Transverse colon (tissue), 4 donors: ENCODE measurements at regions not wholly inside any gene's neighbourhood (a gene's known extent, or its start where the extent isn't known, plus 50 kb on each side); places are given as distances from the start of the nearest gene placed in this dataset.

Source experiments
- DNase-seq: peaks from one replicate; pipeline ENCODE4 v3.0.0-alpha.2; 2019
- H3K27ac ChIP-seq, 4 donors: fragments of 200-600 bp; sonication (generic); 2 replicates each; pipeline ENCODE4 v1.5.1; 2016 to 2018; ENCODE audit warnings: inconsistent platforms in 4 of 4
- H3K27me3 ChIP-seq: fragments of 200-600 bp; sonication (generic); 2 replicates; pipeline ENCODE4 v1.5.1; 2017; ENCODE audit warnings: inconsistent platforms
- H3K36me3 ChIP-seq, 4 donors: fragments of 200-600 bp; sonication (generic); 2 replicates each; pipeline ENCODE4 v1.5.1; 2017 to 2019; ENCODE audit warnings: inconsistent platforms in 4 of 4
- H3K4me1 ChIP-seq, 4 donors: fragments of 200-600 bp; sonication (generic); 2 replicates each; pipeline ENCODE4 v1.5.1; 2017 to 2020; ENCODE audit warnings: inconsistent platforms in 4 of 4
- H3K4me3 ChIP-seq, 4 donors: fragments of 200-600 bp; sonication (generic); 1 replicate in 1 of 4; 2 replicates in 3 of 4; pipeline versions ENCODE4 v1.5.1 to v1.6.1; 2017 to 2019; ENCODE audit warnings: inconsistent platforms in 4 of 4
- H3K9me3 ChIP-seq, 2 donors: fragments of 200-600 bp; sonication (generic); 2 replicates each; pipeline ENCODE4 v1.5.1; 2017 to 2019; ENCODE audit warnings: inconsistent platforms in 2 of 2
- EP300 ChIP-seq: sonication (generic); formaldehyde crosslinking; IDR thresholded peaks from one replicate; pipeline ENCODE4 v1.6.1; 2017; ENCODE audit warnings: antibody characterized with exemption, low read depth
- POLR2A ChIP-seq: fragments of 450-650 bp; IDR thresholded peaks from one replicate; pipeline ENCODE4 v1.6.1; 2016; ENCODE audit warnings: antibody characterized with exemption, mild to moderate bottlenecking, moderate library complexity
- POLR2AphosphoS5 ChIP-seq, 3 donors: sonication (generic); formaldehyde crosslinking; IDR thresholded peaks; one replicate each; pipeline ENCODE4 v1.6.1; 2016; ENCODE audit warnings: antibody characterized with exemption in 3 of 3
- WGBS, 2 donors: methylation state at CpG; one replicate each; pipeline ENCODE4 v1.1.5; 2018; ENCODE audit warnings: low coverage in 1 of 2; 5-methylcytosine and 5-hydroxymethylcytosine counted together
- in situ Hi-C, 4 donors: fragments of 200-750 bp; cut with MboI; loops; one replicate each; pipeline versions ENCODE4 v1.15.0 to v1.15.1; 2017; ENCODE audit warnings: low sequenced_read_pairs in 3 of 4, low pct_ligation_motif_present in 1 of 4, low pct_unique_long_range_greater_than_20kb in 1 of 4
- intact Hi-C: fragments of 100-400 bp; cut with DNase I; formaldehyde crosslinking; loops from one replicate; pipeline ENCODE4 v1.15.1; 2023; ENCODE audit warnings: low total_unique reads
- TF ChIP-seq, protein P1 (sequence below), 5 experiments: fragments of 200-600 bp in 3 of 5; fragments of 450-650 bp in 2 of 5; sonication (generic) in 3 of 5; IDR thresholded peaks; 1 replicate in 2 of 5; 2 replicates in 3 of 5; pipeline ENCODE4 v1.5.1; 2016 to 2017; ENCODE audit warnings: antibody characterized with exemption in 5 of 5, inconsistent platforms in 3 of 5, mild to moderate bottlenecking in 2 of 5, moderate library complexity in 1 of 5

DNA sequence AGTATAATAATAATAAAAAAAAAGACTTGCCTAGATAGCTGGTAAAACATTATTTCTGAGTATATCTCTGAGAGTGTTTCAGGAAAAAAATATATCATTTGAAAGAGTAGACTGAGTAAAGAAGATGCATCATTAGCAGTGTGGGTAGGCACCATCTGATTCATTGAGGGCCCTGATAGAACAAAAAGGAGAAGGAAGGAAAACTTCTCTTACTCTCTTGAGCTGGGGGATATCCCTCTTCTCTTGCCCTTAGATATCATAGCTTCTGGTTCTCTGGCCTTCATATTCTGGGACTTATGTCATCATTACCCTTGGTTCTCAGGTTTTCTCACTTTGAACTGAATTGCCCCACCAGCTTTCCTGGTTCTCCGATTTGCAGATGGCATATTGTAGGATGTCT lies 177.6 kb upstream of the EDNRB start:
- H3K4me1 ChIP-seq: no peaks in the 10 kb centered on the region
- TF ChIP-seq POLR2A: no peak
- TF ChIP-seq EP300: no peak
- TF ChIP-seq, protein P1, sequence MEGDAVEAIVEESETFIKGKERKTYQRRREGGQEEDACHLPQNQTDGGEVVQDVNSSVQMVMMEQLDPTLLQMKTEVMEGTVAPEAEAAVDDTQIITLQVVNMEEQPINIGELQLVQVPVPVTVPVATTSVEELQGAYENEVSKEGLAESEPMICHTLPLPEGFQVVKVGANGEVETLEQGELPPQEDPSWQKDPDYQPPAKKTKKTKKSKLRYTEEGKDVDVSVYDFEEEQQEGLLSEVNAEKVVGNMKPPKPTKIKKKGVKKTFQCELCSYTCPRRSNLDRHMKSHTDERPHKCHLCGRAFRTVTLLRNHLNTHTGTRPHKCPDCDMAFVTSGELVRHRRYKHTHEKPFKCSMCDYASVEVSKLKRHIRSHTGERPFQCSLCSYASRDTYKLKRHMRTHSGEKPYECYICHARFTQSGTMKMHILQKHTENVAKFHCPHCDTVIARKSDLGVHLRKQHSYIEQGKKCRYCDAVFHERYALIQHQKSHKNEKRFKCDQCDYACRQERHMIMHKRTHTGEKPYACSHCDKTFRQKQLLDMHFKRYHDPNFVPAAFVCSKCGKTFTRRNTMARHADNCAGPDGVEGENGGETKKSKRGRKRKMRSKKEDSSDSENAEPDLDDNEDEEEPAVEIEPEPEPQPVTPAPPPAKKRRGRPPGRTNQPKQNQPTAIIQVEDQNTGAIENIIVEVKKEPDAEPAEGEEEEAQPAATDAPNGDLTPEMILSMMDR (IDR thresholded peaks at IDR 0.05): no peak
- no peak for TF ChIP-seq POLR2AphosphoS5 (IDR thresholded peaks at IDR 0.05)
- 80 to 100% methylated on average over 1 of the region's 1 CpG for WGBS, 2 donors
- no peak for DNase-seq
- H3K27me3 ChIP-seq: no peaks in the 10 kb centered on the region
- no peak overlapping the region for H3K27ac ChIP-seq
- H3K9me3 ChIP-seq: no peaks in the 10 kb centered on the region
- no peaks in the 10 kb centered on the region for H3K36me3 ChIP-seq
- intact Hi-C loops: no loop called here
- in situ Hi-C loops: no loop called here
- no peak overlapping the region for H3K4me3 ChIP-seq

DNA sequence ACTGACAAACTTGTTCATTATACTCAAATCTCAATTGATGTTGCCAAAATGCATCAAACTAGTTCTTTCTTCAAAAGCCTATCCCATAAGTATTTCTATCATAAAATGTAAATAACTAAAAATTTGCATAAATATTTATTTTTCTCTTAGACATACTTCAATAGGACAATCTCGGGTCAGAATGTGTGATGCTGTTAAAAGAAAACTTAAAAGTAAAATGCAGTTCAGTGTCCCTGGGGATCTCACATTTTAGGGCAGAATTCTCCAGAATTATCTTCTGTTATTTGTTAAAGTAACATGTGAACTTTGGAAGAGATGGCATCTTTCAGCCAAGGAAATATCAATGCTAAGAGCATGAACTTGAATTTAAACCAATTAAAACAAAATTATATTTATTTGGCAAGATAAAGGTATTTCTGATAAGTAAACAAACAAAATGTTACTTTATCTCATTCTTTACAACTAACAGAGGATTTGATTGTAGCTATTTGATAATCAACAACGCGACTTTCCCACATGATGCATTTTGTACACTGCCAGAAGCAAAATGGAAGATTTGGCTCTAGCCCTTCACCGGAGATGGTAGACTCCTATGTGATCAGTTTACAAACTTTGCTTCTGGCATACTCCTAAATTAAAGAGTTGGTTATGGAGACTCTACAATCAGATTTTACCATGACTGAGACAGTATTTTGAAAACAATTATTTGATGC lies 169.5 kb upstream of the EDNRB start:
- WGBS, 2 donors: 75 to 80% methylated on average over 3 to 4 of the region's 4 CpGs
- Histone ChIP-seq H3K36me3 (no peaks in the 10 kb centered on the region), H3K9me3 (peaks cover 0 to 5% of the 10 kb centered on the region in 2 donors), H3K4me1 (peaks cover 0 to 5% (median 0%) of the 10 kb centered on the region in 4 donors), H3K27ac (no peak overlapping the region), H3K4me3 (no peak overlapping the region), H3K27me3 (no peaks in the 10 kb centered on the region)
- DNase-seq: no peak
- intact Hi-C loops: no loop called here
- TF ChIP-seq POLR2A (no peak), POLR2AphosphoS5 (IDR thresholded peaks at IDR 0.05) (no peak), EP300 (no peak)
- TF ChIP-seq, protein P1 (IDR thresholded peaks at IDR 0.05): no peak
- in situ Hi-C loops: no loop called here

DNA sequence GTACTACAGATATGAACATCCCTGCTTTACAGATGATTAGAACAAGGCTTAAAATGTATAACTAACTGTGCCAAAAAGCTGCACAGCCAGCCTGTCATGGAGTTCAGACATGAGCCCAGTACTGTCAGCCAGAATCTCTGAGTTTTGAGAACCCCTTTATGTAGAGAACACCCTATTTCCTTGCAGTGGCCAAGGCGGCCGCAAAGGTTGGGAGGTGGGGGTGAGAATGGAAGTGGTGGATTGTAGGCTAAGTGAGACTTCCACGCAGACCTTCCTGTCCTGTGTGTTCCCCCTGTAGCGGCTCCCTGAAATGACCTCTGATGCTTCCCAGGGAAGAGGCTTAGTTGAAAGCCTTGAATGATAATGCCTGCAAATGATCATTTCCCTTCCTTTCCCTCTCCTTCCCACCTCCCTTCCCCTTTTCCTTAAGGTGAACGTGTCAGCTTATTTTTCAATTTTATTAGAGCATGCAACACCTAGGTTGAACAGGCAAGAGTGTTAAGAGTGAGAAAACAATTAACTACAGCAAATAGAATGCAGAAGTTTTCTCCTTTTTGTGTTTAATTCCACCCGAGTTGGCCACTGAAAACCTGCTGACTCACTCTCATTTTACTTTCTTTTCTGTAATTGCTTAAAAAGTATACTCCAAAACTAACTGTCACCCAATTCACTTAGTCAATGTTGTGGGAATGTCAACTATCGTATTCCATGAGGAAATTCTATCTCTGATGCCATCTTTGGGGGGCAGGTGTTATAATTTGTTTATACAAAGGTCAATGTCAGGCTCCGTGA lies 167.0 kb upstream of the EDNRB start:
- intact Hi-C loops (no loop called here), in situ Hi-C loops (no loop called here)
- Histone ChIP-seq H3K27ac (no peak overlapping the region), H3K4me1 (peaks cover 0 to 5% (median 0%) of the 10 kb centered on the region in 4 donors), H3K4me3 (no peak overlapping the region), H3K27me3 (no peaks in the 10 kb centered on the region), H3K36me3 (no peaks in the 10 kb centered on the region), H3K9me3 (peaks cover 5 to 14% of the 10 kb centered on the region in 2 donors)
- no peak for DNase-seq
- WGBS, 2 donors: 39 to 44% methylated on average over 5 to 8 of the region's 8 CpGs
- TF ChIP-seq POLR2AphosphoS5 (IDR thresholded peaks at IDR 0.05) (no peak), POLR2A (no peak), EP300 (no peak)
- TF ChIP-seq, protein P1 (IDR thresholded peaks at IDR 0.05): no peak

DNA sequence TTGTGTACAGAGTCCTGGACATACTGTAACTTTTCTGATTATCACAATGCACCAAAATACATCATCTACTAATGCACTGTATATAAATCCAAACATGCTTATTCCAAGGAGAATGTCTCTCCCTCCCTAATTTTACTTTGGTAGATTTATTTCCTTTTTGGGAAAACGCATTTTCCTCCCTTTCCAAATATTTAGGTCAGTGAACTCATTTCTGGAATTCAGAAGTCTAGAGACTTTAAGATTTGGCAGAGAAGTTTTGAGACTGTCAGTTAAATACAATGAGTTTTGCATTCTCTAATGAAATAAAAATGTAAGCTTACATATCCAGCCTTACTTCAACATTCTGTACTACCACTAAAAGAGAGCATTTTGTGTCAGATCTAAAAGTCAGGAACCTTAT lies 165.8 kb upstream of the EDNRB start:
- Histone ChIP-seq H3K4me3 (no peak overlapping the region), H3K9me3 (peaks cover 4 to 14% of the 10 kb centered on the region in 2 donors), H3K36me3 (no peaks in the 10 kb centered on the region), H3K27me3 (no peaks in the 10 kb centered on the region), H3K27ac (no peak overlapping the region), H3K4me1 (peaks cover 0 to 5% (median 0%) of the 10 kb centered on the region in 4 donors)
- TF ChIP-seq EP300: no peak
- TF ChIP-seq, protein P1 (IDR thresholded peaks at IDR 0.05): no peak
- TF ChIP-seq POLR2A: no peak
- no peak for TF ChIP-seq POLR2AphosphoS5 (IDR thresholded peaks at IDR 0.05)
- intact Hi-C loops (no loop called here), in situ Hi-C loops (no loop called here)
- no peak for DNase-seq
- 31 to 47% methylated on average over 1 of the region's 1 CpG for WGBS, 2 donors
